Sigmoid colon (tissue), 6 donors: ENCODE measurements at regions not wholly inside any gene's neighbourhood (a gene's known extent, or its start where the extent isn't known, plus 50 kb on each side); places are given as distances from the start of the nearest gene placed in this dataset.

Experiments used
- DNase-seq: peaks from one replicate; pipeline ENCODE4 v3.0.0-alpha.2; 2019
- H3K27ac ChIP-seq, 4 donors: fragments of 200-600 bp; sonication (generic); one replicate each; pipeline ENCODE4 v1.5.1; 2016 to 2019; ENCODE audit warnings: mild to moderate bottlenecking in 1 of 4
- H3K27me3 ChIP-seq, 3 donors: fragments of 200-600 bp; sonication (generic); one replicate each; pipeline ENCODE4 v1.5.1; 2019; ENCODE audit warnings: mild to moderate bottlenecking in 1 of 3
- H3K36me3 ChIP-seq, 4 donors: fragments of 200-600 bp; sonication (generic); one replicate each; pipeline ENCODE4 v1.5.1; 2016 to 2019
- H3K4me1 ChIP-seq, 4 donors: fragments of 200-600 bp; sonication (generic); one replicate each; pipeline ENCODE4 v1.5.1; 2017 to 2019
- H3K4me3 ChIP-seq, 4 donors: fragments of 200-600 bp; sonication (generic); one replicate each; pipeline ENCODE4 v1.5.1; 2017 to 2019; ENCODE audit warnings: mild to moderate bottlenecking in 2 of 4, moderate library complexity in 1 of 4
- H3K9me3 ChIP-seq, 4 donors: fragments of 200-600 bp in 3 of 4; sonication (generic) in 3 of 4; one replicate each; pipeline versions ENCODE4 v1.5.1 to v1.6.1; 2013 to 2019
- CTCF ChIP-seq, 4 experiments: fragments of 450-650 bp in 3 of 4; fragments of 200-600 bp in 1 of 4; IDR thresholded peaks; one replicate each; pipeline ENCODE4 v1.5.1; 2016 to 2019; ENCODE audit warnings: antibody characterized with exemption in 4 of 4, mild to moderate bottlenecking in 3 of 4, moderate library complexity in 2 of 4
- EP300 ChIP-seq, 4 donors: sonication (generic); formaldehyde crosslinking; IDR thresholded peaks; one replicate each; pipeline ENCODE4 v1.6.1; 2017; ENCODE audit warnings: antibody characterized with exemption in 4 of 4
- POLR2A ChIP-seq, 2 donors: fragments of 450-650 bp; IDR thresholded peaks; one replicate each; pipeline ENCODE4 v1.6.1; 2016; ENCODE audit warnings: antibody characterized with exemption in 2 of 2, mild to moderate bottlenecking in 2 of 2, moderate library complexity in 2 of 2
- POLR2AphosphoS5 ChIP-seq, 4 donors: sonication (generic); formaldehyde crosslinking; IDR thresholded peaks; one replicate each; pipeline ENCODE4 v1.6.1; 2017; ENCODE audit warnings: antibody characterized with exemption in 4 of 4
- WGBS, 2 donors: extraction: QIAGEN DNeasy Blood & Tissue Kit; methylation state at CpG; one replicate each; pipeline ENCODE4 v1.1.7; 2013; 5-methylcytosine and 5-hydroxymethylcytosine counted together
- intact Hi-C: fragments of 100-400 bp; cut with DNase I; formaldehyde crosslinking; loops from one replicate; pipeline ENCODE4 v1.15.1; 2023
- donor health status: healthy with polysubstance abuse.
- donor health status: healthy.

GRCh38 chr4:163923092-163923491 lies 428.6 kb downstream of the TMA16 start:
- intact Hi-C loops: no loop called here
- 70 to 89% methylated on average over 2 of the region's 2 CpGs for WGBS, 2 donors
- Histone ChIP-seq H3K9me3 (no peaks in the 10 kb centered on the region), H3K36me3 (no peaks in the 10 kb centered on the region), H3K27me3 (no peaks in the 10 kb centered on the region), H3K4me1 (no peaks in the 10 kb centered on the region), H3K4me3 (no peak overlapping the region), H3K27ac (no peak overlapping the region)
- DNase-seq: no peak
- TF ChIP-seq POLR2A (IDR thresholded peaks at IDR 0.05) (no peak), EP300 (IDR thresholded peaks at IDR 0.05) (no peak), CTCF (IDR thresholded peaks at IDR 0.05) (no peak)

DNA sequence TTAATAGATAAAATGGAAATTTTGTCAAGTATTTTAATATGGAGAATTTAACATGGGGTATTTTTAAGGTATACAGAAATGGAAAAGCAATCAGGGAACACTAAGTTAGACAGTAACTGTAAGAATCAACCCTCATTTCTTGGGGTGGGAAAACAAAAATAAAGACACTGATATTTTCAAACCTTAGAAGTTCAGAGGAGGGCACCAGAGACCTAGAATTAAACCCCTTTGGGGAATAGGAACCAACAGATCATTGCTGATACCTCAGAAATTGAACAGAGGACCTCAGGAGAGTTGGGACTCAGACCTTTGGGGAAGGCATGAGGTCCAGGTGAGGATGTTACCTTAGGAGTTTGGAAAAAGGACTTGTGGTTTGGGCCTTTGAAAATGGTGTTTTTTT lies 435.6 kb downstream of the TMA16 start:
- intact Hi-C loops: no loop called here
- Histone ChIP-seq H3K36me3 (no peaks in the 10 kb centered on the region), H3K4me3 (no peak overlapping the region), H3K4me1 (no peaks in the 10 kb centered on the region), H3K27ac (no peak overlapping the region), H3K9me3 (no peaks in the 10 kb centered on the region), H3K27me3 (no peaks in the 10 kb centered on the region)
- TF ChIP-seq CTCF (IDR thresholded peaks at IDR 0.05) (no peak), EP300 (IDR thresholded peaks at IDR 0.05) (no peak), POLR2AphosphoS5 (IDR thresholded peaks at IDR 0.05) (no peak), POLR2A (IDR thresholded peaks at IDR 0.05) (no peak)
- DNase-seq: no peak

DNA sequence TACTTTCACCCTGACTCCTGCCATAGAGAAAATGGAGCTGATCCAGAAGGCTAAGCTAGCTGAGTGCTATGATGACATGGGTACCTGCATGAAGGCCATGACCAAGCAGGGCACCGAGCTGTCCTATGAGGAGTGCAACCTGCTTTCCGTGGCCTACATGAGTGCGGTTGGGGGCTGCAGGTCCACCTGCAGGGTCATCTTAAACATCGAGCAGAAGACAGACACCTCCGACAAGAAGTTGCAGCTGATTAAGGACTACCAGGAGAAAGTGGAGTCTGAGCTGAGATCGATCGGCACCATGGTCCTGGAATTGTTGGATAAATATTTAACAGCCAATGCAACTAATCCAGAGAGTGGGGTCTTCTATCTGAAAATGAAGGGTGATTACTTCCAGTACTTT lies 438.0 kb downstream of the TMA16 start:
- no peaks in the 10 kb centered on the region for H3K27me3 ChIP-seq
- intact Hi-C loops: no loop called here
- H3K4me3 ChIP-seq: no peak overlapping the region
- no peaks in the 10 kb centered on the region for H3K9me3 ChIP-seq
- WGBS, 2 donors: 94% methylated on average over 7 of the region's 7 CpGs
- H3K36me3 ChIP-seq: no peaks in the 10 kb centered on the region
- no peak for TF ChIP-seq CTCF (IDR thresholded peaks at IDR 0.05)
- no peak for TF ChIP-seq POLR2AphosphoS5 (IDR thresholded peaks at IDR 0.05)
- no peak for TF ChIP-seq POLR2A (IDR thresholded peaks at IDR 0.05)
- no peak for TF ChIP-seq EP300 (IDR thresholded peaks at IDR 0.05)
- H3K4me1 ChIP-seq: no peaks in the 10 kb centered on the region
- no peak for DNase-seq
- no peak overlapping the region for H3K27ac ChIP-seq

GRCh38 chr4:163939597-163939996 lies 445.1 kb downstream of the TMA16 start:
- no peaks in the 10 kb centered on the region for H3K9me3 ChIP-seq
- no peak overlapping the region for H3K4me3 ChIP-seq
- 86 to 97% methylated on average over 1 of the region's 1 CpG for WGBS, 2 donors
- intact Hi-C loops: no loop called here
- H3K36me3 ChIP-seq: no peaks in the 10 kb centered on the region
- H3K27me3 ChIP-seq: no peaks in the 10 kb centered on the region
- no peak for DNase-seq
- H3K4me1 ChIP-seq: no peaks in the 10 kb centered on the region
- no peak overlapping the region for H3K27ac ChIP-seq
- TF ChIP-seq POLR2A (IDR thresholded peaks at IDR 0.05) (no peak), CTCF (IDR thresholded peaks at IDR 0.05) (no peak), POLR2AphosphoS5 (IDR thresholded peaks at IDR 0.05) (no peak), EP300 (IDR thresholded peaks at IDR 0.05) (no peak)

GRCh38 chr4:163941221-163941905 lies 446.9 kb downstream of the TMA16 start:
- no peaks in the 10 kb centered on the region for H3K4me1 ChIP-seq
- DNase-seq: no peak
- no peaks in the 10 kb centered on the region for H3K27me3 ChIP-seq
- H3K4me3 ChIP-seq: no peak overlapping the region
- H3K9me3 ChIP-seq: no peaks in the 10 kb centered on the region
- intact Hi-C loops: no loop called here
- no peak overlapping the region for H3K27ac ChIP-seq
- H3K36me3 ChIP-seq: no peaks in the 10 kb centered on the region
- WGBS, 2 donors: 48 to 66% methylated on average over 7 of the region's 7 CpGs
- TF ChIP-seq CTCF (IDR thresholded peaks at IDR 0.05) (no peak), POLR2AphosphoS5 (IDR thresholded peaks at IDR 0.05) (no peak), EP300 (IDR thresholded peaks at IDR 0.05) (no peak), POLR2A (IDR thresholded peaks at IDR 0.05) (no peak)
